A549 (cell line): ENCODE measurements at regions not wholly inside any gene's neighbourhood (a gene's known extent, or its start where the extent isn't known, plus 50 kb on each side); places are given as distances from the start of the nearest gene placed in this dataset.

ENCODE experiments used
- ATAC-seq, 2 experiments: fragments of 200-7000 bp in 1 of 2; fragments of >200 bp in 1 of 2; cut with Nextera tagmentation in 1 of 2; cut with Tn5 transposase in 1 of 2; 3 replicates each; pipeline versions ENCODE4 v1.8.0 to v1.9.1; 2018 to 2020; ENCODE audit warnings: mild to moderate bottlenecking in 1 of 2, moderate library complexity in 1 of 2
- CTCF ChIA-PET: fragments of 300-600 bp; sonication (Branson Sonifier 250); formaldehyde crosslinking; extraction: SDS; loops from one replicate; lab custom pipeline; 2021; ENCODE audit warnings: antibody characterized with exemption, inconsistent platforms; lab: Yijun Ruan, JAX
- POLR2A ChIA-PET: fragments of 350-600 bp; formaldehyde crosslinking; extraction: SDS; loops from one replicate; lab custom pipeline; 2021; ENCODE audit warnings: antibody characterized with exemption, inconsistent platforms; lab: Yijun Ruan, JAX
- DNase-seq, 2 experiments: peaks; one replicate each; pipeline versions ENCODE4 v3.0.0 to v3.0.0-alpha.2; 2011 to 2016; ENCODE audit warnings: low read depth in 1 of 2, low spot score in 1 of 2
- FAIRE-seq: peaks from 2 replicates; lab custom pipeline; 2011; peaks lifted over from hg19 to GRCh38; lab: Jason Lieb, UNC
- H3K27ac ChIP-seq, 2 experiments: fragments of >200 bp; sonication (Bioruptor Twin); formaldehyde crosslinking; 3 replicates each; pipeline ENCODE4 v1.5.1; 2016 to 2017
- H3K4me1 ChIP-seq: fragments of >200 bp; sonication (Bioruptor Twin); formaldehyde crosslinking; 3 replicates; pipeline ENCODE4 v1.6.1; 2016
- H3K4me2 ChIP-seq: fragments of >200 bp; sonication (Bioruptor Twin); formaldehyde crosslinking; 3 replicates; pipeline ENCODE4 v1.6.1; 2016
- H3K4me3 ChIP-seq: fragments of >200 bp; sonication (Bioruptor Twin); formaldehyde crosslinking; 3 replicates; pipeline ENCODE4 v1.5.1; 2016
- H3K9me3 ChIP-seq: fragments of >200 bp; sonication (Bioruptor Twin); formaldehyde crosslinking; 3 replicates; pipeline ENCODE4 v1.6.1; 2016
- CBX2 ChIP-seq: fragments of 200-600 bp; sonication (generic); IDR thresholded peaks from 2 replicates; pipeline ENCODE4 v1.6.1; 2016; ENCODE audit warnings: low read depth, mild to moderate bottlenecking, borderline replicate concordance
- CBX8 ChIP-seq: fragments of 200-600 bp; sonication (generic); IDR thresholded peaks from 2 replicates; pipeline ENCODE4 v1.6.1; 2016
- CEBPB ChIP-seq, 2 experiments: fragments of >200 bp in 1 of 2; sonication (Bioruptor Twin) in 1 of 2; formaldehyde crosslinking in 1 of 2; IDR thresholded peaks; 2 replicates each; pipeline ENCODE4 v1.6.1; 2012 to 2016
- CHD2 ChIP-seq: fragments of 150-350 bp; IDR thresholded peaks from 2 replicates; pipeline ENCODE4 v1.6.1; 2014; ENCODE audit warnings: low read length; ENCODE audit not compliant: partially characterized antibody
- CHD4 ChIP-seq: fragments of 200-600 bp; sonication (generic); IDR thresholded peaks from 2 replicates; pipeline ENCODE4 v1.6.1; 2016; ENCODE audit warnings: antibody characterized with exemption, mild to moderate bottlenecking, borderline replicate concordance
- EHMT2 ChIP-seq: fragments of 200-600 bp; sonication (generic); IDR thresholded peaks from 2 replicates; pipeline ENCODE4 v1.6.1; 2016; ENCODE audit warnings: antibody characterized with exemption, low read depth, mild to moderate bottlenecking, moderate library complexity
- ELK1 ChIP-seq: fragments of 150-350 bp; IDR thresholded peaks from 2 replicates; pipeline ENCODE4 v1.6.1; 2014; ENCODE audit warnings: low read depth, mild to moderate bottlenecking, low read length
- FOSL2 ChIP-seq, 2 experiments: fragments of 450-650 bp in 1 of 2; fragments of >200 bp in 1 of 2; sonication (Bioruptor Twin) in 1 of 2; formaldehyde crosslinking; IDR thresholded peaks; 2 replicates each; pipeline versions ENCODE4 v1.5.0 to v1.6.1; 2016 to 2020; ENCODE audit warnings: mild to moderate bottlenecking in 1 of 2, moderate library complexity in 1 of 2
- FOXS1 ChIP-seq: fragments of 250-450 bp; sonication (Bioruptor Pico); IDR thresholded peaks from 2 replicates; pipeline ENCODE4 v1.5.0; 2020; ENCODE audit warnings: mild to moderate bottlenecking, moderate library complexity
- GATA3 ChIP-seq: IDR thresholded peaks from 2 replicates; pipeline ENCODE4 v1.6.1; 2012; ENCODE audit warnings: borderline replicate concordance
- HDAC2 ChIP-seq: fragments of 200-600 bp; sonication (generic); IDR thresholded peaks from 2 replicates; pipeline ENCODE4 v1.6.1; 2016
- HOXB13 ChIP-seq: fragments of 250-450 bp; sonication (Bioruptor Pico); IDR thresholded peaks from 2 replicates; pipeline ENCODE4 v1.5.0; 2020; ENCODE audit warnings: low read depth, mild to moderate bottlenecking, moderate library complexity
- HOXB5 ChIP-seq: fragments of 250-450 bp; sonication (Bioruptor Pico); IDR thresholded peaks from 2 replicates; pipeline ENCODE4 v1.5.0; 2020; ENCODE audit warnings: mild to moderate bottlenecking, moderate library complexity
- JUN ChIP-seq, 2 experiments: fragments of >200 bp; sonication (Bioruptor Twin); formaldehyde crosslinking; IDR thresholded peaks; 2 replicates in 1 of 2; 3 replicates in 1 of 2; pipeline ENCODE4 v1.6.1; 2016 to 2017
- JUNB ChIP-seq: fragments of >200 bp; sonication (Bioruptor Twin); formaldehyde crosslinking; IDR thresholded peaks from 2 replicates; pipeline ENCODE4 v1.6.1; 2016
- NPAS2 ChIP-seq: fragments of 250-450 bp; sonication (Bioruptor Pico); IDR thresholded peaks from 2 replicates; pipeline ENCODE4 v1.8.0; 2022; ENCODE audit warnings: mild to moderate bottlenecking, moderate library complexity, borderline replicate concordance
- PHF8 ChIP-seq: fragments of 200-600 bp; sonication (generic); IDR thresholded peaks from 2 replicates; pipeline ENCODE4 v1.6.1; 2016; ENCODE audit warnings: low read depth, mild to moderate bottlenecking, antibody characterized with exemption, moderate library complexity, borderline replicate concordance
- RARB ChIP-seq: fragments of 250-450 bp; sonication (Bioruptor Pico); IDR thresholded peaks from 2 replicates; pipeline ENCODE4 v1.8.0; 2021; ENCODE audit warnings: mild to moderate bottlenecking, moderate library complexity
- RNF2 ChIP-seq: fragments of 200-600 bp; sonication (generic); IDR thresholded peaks from 2 replicates; pipeline ENCODE4 v1.6.1; 2016; ENCODE audit warnings: low read depth, mild to moderate bottlenecking, antibody characterized with exemption, moderate library complexity, borderline replicate concordance
- SMC3 ChIP-seq: fragments of >200 bp; sonication (Bioruptor Twin); formaldehyde crosslinking; IDR thresholded peaks from 3 replicates; pipeline ENCODE4 v1.6.1; 2018; ENCODE audit warnings: inconsistent platforms
- SREBF2 ChIP-seq: fragments of 450-650 bp; IDR thresholded peaks from 2 replicates; pipeline ENCODE4 v1.6.1; 2014; ENCODE audit warnings: mild to moderate bottlenecking, moderate library complexity
- TP53 ChIP-seq: fragments of 250-450 bp; sonication (Bioruptor Pico); IDR thresholded peaks from 2 replicates; pipeline ENCODE4 v1.5.0; 2021; ENCODE audit warnings: mild to moderate bottlenecking, moderate library complexity
- ZC3H11A ChIP-seq: fragments of 450-650 bp; IDR thresholded peaks from 2 replicates; pipeline ENCODE4 v1.6.1; 2014; ENCODE audit warnings: antibody characterized with exemption, mild to moderate bottlenecking
- ZFP36 ChIP-seq: fragments of 450-650 bp; IDR thresholded peaks from 2 replicates; pipeline ENCODE4 v1.6.1; 2014; ENCODE audit warnings: borderline replicate concordance; ENCODE audit not compliant: partially characterized antibody
- ZNF302 ChIP-seq: fragments of 250-450 bp; sonication (Bioruptor Pico); IDR thresholded peaks from 2 replicates; pipeline ENCODE4 v1.9.0; 2021; ENCODE audit warnings: inconsistent platforms, mild to moderate bottlenecking, moderate library complexity
- ZSCAN20 ChIP-seq: fragments of 250-450 bp; sonication (Bioruptor Pico); IDR thresholded peaks from 2 replicates; pipeline ENCODE4 v1.8.0; 2022; ENCODE audit warnings: mild to moderate bottlenecking, moderate library complexity
- WGBS: methylation state at CpG from one replicate; pipeline ENCODE4 v1.1.6; 2017; ENCODE audit errors: missing lambda C conversion rate; 5-methylcytosine and 5-hydroxymethylcytosine counted together

DNA sequence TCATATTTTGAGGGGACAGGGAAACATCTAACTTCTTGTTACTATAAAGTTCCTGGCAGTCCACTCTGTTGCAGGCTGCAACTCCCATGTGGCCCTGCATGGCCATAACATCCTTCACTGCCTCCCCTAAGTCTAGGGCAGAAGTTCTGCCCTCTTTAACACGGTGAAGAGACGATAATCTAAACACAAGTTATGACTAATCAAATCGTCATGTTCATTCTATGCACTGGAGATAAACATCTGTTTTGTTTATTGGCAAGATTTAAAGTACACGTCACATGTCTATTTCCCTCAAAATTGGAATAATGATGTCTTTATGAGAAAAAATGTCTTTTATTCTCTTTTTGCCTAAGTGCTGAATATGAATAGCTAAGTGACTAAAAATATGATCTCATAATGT is 1629.4 kb downstream of the PCDH9 start:
- Histone ChIP-seq H3K4me1 (no peaks in the 10 kb centered on the region), H3K4me3 (no peak overlapping the region), H3K27ac (no peak overlapping the region), H3K9me3 (no peaks in the 10 kb centered on the region), H3K4me2 (no peak overlapping the region)
- ChIA-PET CTCF (no interaction called here), POLR2A (no interaction called here)
- 14% methylated on average over 4 of the region's 4 CpGs for WGBS
- no peak for TF ChIP-seq HDAC2
- TF ChIP-seq GATA3 = peak; percentile 46; the same call in 1 of the 2 replicates
- TF ChIP-seq FOSL2 (IDR thresholded peaks at IDR 0.05) = no peak
- TF ChIP-seq FOSL2 (CRISPR knock-in tag; IDR thresholded peaks at IDR 0.05) = peak; percentile 25; the same call in 1 of the 2 replicates
- DNase-seq (peak in 1 of 2 experiments; percentile 1), FAIRE-seq (no peak), ATAC-seq (no peak; a peak in 1 of 6 replicates)

DNA sequence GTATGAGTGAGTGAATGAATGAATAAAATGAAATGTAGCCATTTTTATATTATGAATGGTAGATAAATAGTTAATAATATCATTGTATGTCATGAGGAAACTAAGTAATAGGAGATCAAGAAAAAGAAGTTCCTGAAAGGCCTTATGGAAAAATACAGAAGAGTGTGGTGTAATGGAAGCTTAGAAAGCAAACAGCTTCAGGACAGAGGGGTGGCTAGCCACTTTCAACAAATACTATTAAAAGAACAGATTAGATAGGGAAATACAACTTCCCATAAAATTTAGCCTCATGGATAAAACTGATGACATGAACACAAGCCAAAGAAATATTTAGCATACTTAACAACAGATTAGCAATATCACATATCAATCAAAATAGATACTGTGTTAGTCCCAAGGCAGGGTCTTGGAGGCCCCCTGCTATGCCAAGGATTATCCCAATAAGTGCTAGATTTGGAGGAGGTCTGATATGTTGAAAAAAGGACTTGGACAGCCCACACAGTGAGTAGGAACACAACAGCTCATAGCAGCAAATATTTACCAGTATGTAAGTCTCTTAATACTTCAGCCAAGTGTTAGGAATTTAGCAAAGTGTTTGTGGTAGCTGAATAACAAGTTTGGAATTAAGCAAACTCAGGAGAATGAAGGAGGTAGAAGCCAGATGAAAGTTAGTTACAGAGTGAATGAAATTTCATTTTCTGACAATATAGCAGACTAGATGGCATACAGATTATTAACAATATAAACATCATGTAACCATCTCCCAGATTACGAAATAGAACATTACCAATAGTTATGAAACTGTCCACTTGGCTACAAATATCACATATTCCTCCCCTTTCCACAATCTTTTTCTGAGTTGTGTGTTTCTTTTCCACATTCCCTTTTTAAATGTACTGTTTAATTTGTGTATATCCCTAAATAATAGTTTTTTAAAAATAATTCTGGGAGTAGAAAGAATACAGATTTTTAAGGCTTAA is 1632.0 kb downstream of the PCDH9 start:
- CTCF ChIA-PET = no interaction called here
- FAIRE-seq = no peak
- WGBS = 39% methylated on average over 1 of the region's 1 CpG
- Histone ChIP-seq H3K4me3 (no peak overlapping the region), H3K27ac (no peak overlapping the region; a peak in 1 of 6 replicates), H3K4me1 (no peaks in the 10 kb centered on the region), H3K9me3 (no peaks in the 10 kb centered on the region), H3K4me2 (peak overlapping the region; percentile 39; the same call in 1 of the 3 replicates)
- POLR2A ChIA-PET = no interaction called here
- peak in 1 of 2 experiments; percentile 38 for DNase-seq
- TF ChIP-seq JUN (IDR thresholded peaks at IDR 0.05) (no peak), CEBPB (IDR thresholded peaks at IDR 0.05) (peak; percentile 39 to 45; a peak in 1 of 4 replicates), GATA3 (0 out of 2 replicates have a peak, but pooled peaks have one; percentile 24), ELK1 (no peak), JUNB (peak; percentile 23; the same call in 1 of the 2 replicates)
- peak in 1 of 2 experiments; percentile 65; a peak in 3 of 6 replicates for ATAC-seq

DNA sequence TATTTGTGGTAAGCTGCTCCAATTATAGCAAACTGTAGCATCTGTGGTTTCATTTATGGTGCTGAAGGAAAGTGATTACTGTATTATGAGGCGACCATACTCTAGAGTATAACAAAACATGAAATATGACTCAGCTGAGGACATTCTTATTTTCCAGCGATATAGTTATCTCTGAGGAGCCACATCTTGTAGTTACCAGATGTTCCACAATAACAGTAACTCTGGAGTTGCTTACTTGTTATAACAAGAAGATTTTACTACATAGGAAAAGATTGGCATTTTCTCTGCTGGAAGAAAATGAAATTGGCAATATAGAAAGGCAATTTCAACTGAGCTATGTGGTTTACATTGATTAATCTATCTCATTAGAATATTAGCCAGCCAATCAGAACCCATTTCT is 1634.2 kb downstream of the PCDH9 start:
- CTCF ChIA-PET = no interaction called here
- Histone ChIP-seq H3K4me3 (no peak overlapping the region), H3K4me1 (no peaks in the 10 kb centered on the region), H3K9me3 (no peaks in the 10 kb centered on the region), H3K27ac (no peak overlapping the region)
- no peak for FAIRE-seq
- no peak for DNase-seq
- no peak for ATAC-seq
- WGBS = 86% methylated on average over 2 of the region's 2 CpGs
- TF ChIP-seq EHMT2 (no peak), TP53 (CRISPR knock-in tag) (no peak), SREBF2 (no peak), CBX8 (no peak), NPAS2 (CRISPR knock-in tag) (no peak), ZC3H11A (no peak), CBX2 (no peak), SMC3 (no peak), HOXB5 (CRISPR knock-in tag) (no peak), FOXS1 (no peak), CHD4 (no peak), ZFP36 (no peak), CHD2 (no peak), HOXB13 (CRISPR knock-in tag) (no peak), RNF2 (no peak), RARB (no peak), PHF8 (no peak), ZNF302 (CRISPR knock-in tag) (no peak), ZSCAN20 (no peak)
- TF ChIP-seq, all 56 proteins: peak for 0
- no peak overlapping the region for H3K4me2 ChIP-seq
- POLR2A ChIA-PET = no interaction called here
